Esophagus muscularis mucosa (tissue), 4 donors: ENCODE measurements at regions not wholly inside any gene's neighbourhood (a gene's known extent, or its start where the extent isn't known, plus 50 kb on each side); places are given as distances from the start of the nearest gene placed in this dataset.

Experiments
- DNase-seq: peaks from one replicate; pipeline ENCODE4 v3.0.0-alpha.2; 2017; ENCODE audit errors: extremely low spot score
- H3K27ac ChIP-seq, 4 donors: fragments of 200-600 bp; sonication (generic); replicated peaks in 1 of 4; 1 replicate in 3 of 4; 2 replicates in 1 of 4; pipeline ENCODE4 v1.5.1; 2016 to 2019; ENCODE audit warnings: mild to moderate bottlenecking in 1 of 4
- H3K27me3 ChIP-seq, 4 donors: fragments of 200-600 bp; sonication (generic); one replicate each; pipeline versions ENCODE4 v1.5.1 to v1.6.0; 2016 to 2019
- H3K36me3 ChIP-seq, 4 donors: fragments of 200-600 bp; sonication (generic); one replicate each; pipeline ENCODE4 v1.5.1; 2016 to 2019
- H3K4me1 ChIP-seq, 4 donors: fragments of 200-600 bp; sonication (generic); one replicate each; pipeline ENCODE4 v1.5.1; 2016 to 2019
- H3K4me3 ChIP-seq, 4 donors: fragments of 200-600 bp; sonication (generic); 1 replicate in 2 of 4; 2 replicates in 2 of 4; pipeline ENCODE4 v1.5.1; 2016 to 2019; ENCODE audit warnings: mild to moderate bottlenecking in 4 of 4, moderate library complexity in 1 of 4
- H3K9me3 ChIP-seq, 4 donors: fragments of 200-600 bp; sonication (generic); 1 replicate in 3 of 4; 2 replicates in 1 of 4; pipeline ENCODE4 v1.5.1; 2016 to 2019
- CTCF ChIP-seq, 3 experiments: fragments of 200-600 bp in 2 of 3; fragments of 450-650 bp in 1 of 3; sonication (generic) in 2 of 3; IDR thresholded peaks; one replicate each; pipeline ENCODE4 v1.5.1; 2017 to 2019; ENCODE audit warnings: antibody characterized with exemption in 3 of 3, mild to moderate bottlenecking in 2 of 3, moderate library complexity in 1 of 3
- EP300 ChIP-seq: sonication (generic); formaldehyde crosslinking; IDR thresholded peaks from one replicate; pipeline ENCODE4 v1.6.1; 2017; ENCODE audit warnings: antibody characterized with exemption
- POLR2A ChIP-seq: fragments of 450-650 bp; IDR thresholded peaks from one replicate; pipeline ENCODE4 v1.6.1; 2017; ENCODE audit warnings: antibody characterized with exemption, moderate library complexity, mild to moderate bottlenecking, low read depth
- POLR2AphosphoS5 ChIP-seq, 2 donors: sonication (generic); formaldehyde crosslinking; IDR thresholded peaks; one replicate each; pipeline ENCODE4 v1.6.1; 2017; ENCODE audit warnings: antibody characterized with exemption in 2 of 2
- WGBS: methylation state at CpG from one replicate; pipeline ENCODE4 v1.1.5; 2018; 5-methylcytosine and 5-hydroxymethylcytosine counted together
- intact Hi-C: fragments of 100-400 bp; cut with DNase I; formaldehyde crosslinking; loops from one replicate; pipeline ENCODE4 v1.15.1; 2023

GRCh38 chr15:31516874-31517273, 190.2 kb downstream of the KLF13 start:
- 85% methylated on average over 3 of the region's 4 CpGs for WGBS
- Histone ChIP-seq H3K36me3 (no peaks in the 10 kb centered on the region), H3K4me1 (no peaks in the 10 kb centered on the region), H3K4me3 (no peak overlapping the region), H3K27ac (no peak overlapping the region), H3K9me3 (no peaks in the 10 kb centered on the region), H3K27me3 (no peaks in the 10 kb centered on the region)
- DNase-seq, result no peak
- intact Hi-C loops, result no loop called here
- TF ChIP-seq POLR2AphosphoS5 (IDR thresholded peaks at IDR 0.05), result no peak
- TF ChIP-seq POLR2A, result no peak
- TF ChIP-seq CTCF (IDR thresholded peaks at IDR 0.05), result no peak
- no peak for TF ChIP-seq EP300

GRCh38 chr15:31517711-31518110, 191.1 kb downstream of the KLF13 start:
- intact Hi-C loops, result no loop called here
- no peaks in the 10 kb centered on the region for H3K9me3 ChIP-seq
- no peaks in the 10 kb centered on the region for H3K27me3 ChIP-seq
- 90% methylated on average over 2 of the region's 5 CpGs for WGBS
- H3K36me3 ChIP-seq, result no peaks in the 10 kb centered on the region
- TF ChIP-seq POLR2AphosphoS5 (IDR thresholded peaks at IDR 0.05) (no peak), POLR2A (no peak), EP300 (no peak), CTCF (IDR thresholded peaks at IDR 0.05) (no peak)
- no peak for DNase-seq
- H3K27ac ChIP-seq, result no peak overlapping the region
- no peak overlapping the region for H3K4me3 ChIP-seq
- H3K4me1 ChIP-seq, result no peaks in the 10 kb centered on the region

GRCh38 chr15:31522028-31522427, 195.4 kb downstream of the KLF13 start:
- WGBS, result 77% methylated on average over 4 of the region's 4 CpGs
- no peak overlapping the region for H3K4me3 ChIP-seq
- TF ChIP-seq CTCF (IDR thresholded peaks at IDR 0.05) (no peak), POLR2A (no peak), EP300 (no peak), POLR2AphosphoS5 (IDR thresholded peaks at IDR 0.05) (no peak)
- no peaks in the 10 kb centered on the region for H3K27me3 ChIP-seq
- no peaks in the 10 kb centered on the region for H3K4me1 ChIP-seq
- H3K9me3 ChIP-seq, result no peaks in the 10 kb centered on the region
- peaks cover 0 to 19% (median 5%) of the 10 kb centered on the region in 4 donors for H3K36me3 ChIP-seq
- intact Hi-C loops, result no loop called here
- H3K27ac ChIP-seq, result no peak overlapping the region
- no peak for DNase-seq

GRCh38 chr15:31523027-31523654, 196.5 kb downstream of the KLF13 start:
- intact Hi-C loops, result no loop called here
- Histone ChIP-seq H3K27ac (no peak overlapping the region), H3K36me3 (peaks cover 0 to 19% (median 6%) of the 10 kb centered on the region in 4 donors), H3K4me1 (peaks cover 0 to 4% (median 0%) of the 10 kb centered on the region in 4 donors), H3K9me3 (no peaks in the 10 kb centered on the region), H3K27me3 (no peaks in the 10 kb centered on the region), H3K4me3 (no peak overlapping the region)
- no peak for TF ChIP-seq CTCF (IDR thresholded peaks at IDR 0.05)
- TF ChIP-seq POLR2AphosphoS5 (IDR thresholded peaks at IDR 0.05), result no peak
- TF ChIP-seq EP300, result no peak
- no peak for TF ChIP-seq POLR2A
- WGBS, result 92% methylated on average over 8 of the region's 10 CpGs
- DNase-seq, result no peak

GRCh38 chr15:31523655-31524049, 197.0 kb downstream of the KLF13 start:
- H3K4me1 ChIP-seq, result peaks cover 0 to 4% (median 0%) of the 10 kb centered on the region in 4 donors
- DNase-seq, result no peak
- no peak for TF ChIP-seq POLR2AphosphoS5 (IDR thresholded peaks at IDR 0.05)
- no peak for TF ChIP-seq POLR2A
- TF ChIP-seq EP300, result no peak
- TF ChIP-seq CTCF (IDR thresholded peaks at IDR 0.05), result no peak
- H3K27ac ChIP-seq, result no peak overlapping the region
- intact Hi-C loops, result no loop called here
- H3K9me3 ChIP-seq, result no peaks in the 10 kb centered on the region
- H3K27me3 ChIP-seq, result no peaks in the 10 kb centered on the region
- no peak overlapping the region for H3K4me3 ChIP-seq
- H3K36me3 ChIP-seq, result peaks cover 0 to 19% (median 6%) of the 10 kb centered on the region in 4 donors
- whole genome bisulfite sequencing, result 100% methylated on average over 4 of the region's 5 CpGs
